ENCODE measurements at regions not wholly inside any gene's neighbourhood (a gene's known extent, or its start where the extent isn't known, plus 50 kb on each side); places are given as distances from the start of the nearest gene placed in this dataset.

GRCh38 chr22:22374579-22374978, 130.0 kb downstream of the VPREB1 start:
- TF ChIP-seq, protein P1, sequence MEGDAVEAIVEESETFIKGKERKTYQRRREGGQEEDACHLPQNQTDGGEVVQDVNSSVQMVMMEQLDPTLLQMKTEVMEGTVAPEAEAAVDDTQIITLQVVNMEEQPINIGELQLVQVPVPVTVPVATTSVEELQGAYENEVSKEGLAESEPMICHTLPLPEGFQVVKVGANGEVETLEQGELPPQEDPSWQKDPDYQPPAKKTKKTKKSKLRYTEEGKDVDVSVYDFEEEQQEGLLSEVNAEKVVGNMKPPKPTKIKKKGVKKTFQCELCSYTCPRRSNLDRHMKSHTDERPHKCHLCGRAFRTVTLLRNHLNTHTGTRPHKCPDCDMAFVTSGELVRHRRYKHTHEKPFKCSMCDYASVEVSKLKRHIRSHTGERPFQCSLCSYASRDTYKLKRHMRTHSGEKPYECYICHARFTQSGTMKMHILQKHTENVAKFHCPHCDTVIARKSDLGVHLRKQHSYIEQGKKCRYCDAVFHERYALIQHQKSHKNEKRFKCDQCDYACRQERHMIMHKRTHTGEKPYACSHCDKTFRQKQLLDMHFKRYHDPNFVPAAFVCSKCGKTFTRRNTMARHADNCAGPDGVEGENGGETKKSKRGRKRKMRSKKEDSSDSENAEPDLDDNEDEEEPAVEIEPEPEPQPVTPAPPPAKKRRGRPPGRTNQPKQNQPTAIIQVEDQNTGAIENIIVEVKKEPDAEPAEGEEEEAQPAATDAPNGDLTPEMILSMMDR (IDR thresholded peaks at IDR 0.05 in 2 of 3, conservative IDR thresholded peaks at IDR 0.05 in 1 of 3; ENCODE audit: insufficient read depth in 2 of 3, low read depth in 1 of 3, low read length in 3 of 3), result no peak
- TF ChIP-seq E2F1 (CRISPR knock-in tag; IDR thresholded peaks at IDR 0.05) (no peak), NCOR1 (IDR thresholded peaks at IDR 0.05) (no peak), ZNF551 (CRISPR knock-in tag; IDR thresholded peaks at IDR 0.05) (no peak), MAFF (IDR thresholded peaks at IDR 0.05; ENCODE audit: low read length) (no peak), SUPT5H (IDR thresholded peaks at IDR 0.05) (no peak), SIN3A (IDR thresholded peaks at IDR 0.05; ENCODE audit: borderline replicate concordance in 2 of 2, control insufficient read depth in 1 of 2, low read depth in 2 of 2, low read length in 2 of 2) (no peak), ZNF311 (CRISPR knock-in tag; IDR thresholded peaks at IDR 0.05) (no peak)
